NCI-H146 treated with DMSO at 0.1 percent for 48 hours (cell line): ENCODE measurements at regions not wholly inside any gene's neighbourhood (a gene's known extent, or its start where the extent isn't known, plus 50 kb on each side); places are given as distances from the start of the nearest gene placed in this dataset.

Experiments used
- DNase-seq: peaks from one replicate; lab custom pipeline; 2025; ENCODE audit not compliant: unreplicated experiment; lab: John Stamatoyannopoulos, UW

DNA sequence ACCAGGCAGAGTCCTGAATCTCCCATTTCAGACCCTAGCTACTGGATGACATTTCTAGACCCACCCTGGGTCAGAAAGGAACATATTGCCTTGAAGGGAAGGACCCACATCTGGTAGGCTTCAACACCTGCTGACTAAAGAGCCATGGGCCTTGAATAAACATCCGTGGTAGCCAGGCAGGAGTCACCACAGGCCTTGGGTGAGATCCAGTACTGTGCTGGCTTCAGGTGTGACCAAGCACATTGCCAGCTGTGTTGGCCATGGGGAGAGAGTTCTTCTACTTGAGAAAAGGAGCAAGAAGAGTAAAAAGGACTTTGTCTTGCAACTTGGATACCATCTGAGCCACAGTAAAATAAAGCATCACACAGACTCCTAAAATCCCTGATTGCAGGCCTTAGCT, 332.6 kb downstream of the SLC16A7 start:
- DNase-seq: no peak

DNA sequence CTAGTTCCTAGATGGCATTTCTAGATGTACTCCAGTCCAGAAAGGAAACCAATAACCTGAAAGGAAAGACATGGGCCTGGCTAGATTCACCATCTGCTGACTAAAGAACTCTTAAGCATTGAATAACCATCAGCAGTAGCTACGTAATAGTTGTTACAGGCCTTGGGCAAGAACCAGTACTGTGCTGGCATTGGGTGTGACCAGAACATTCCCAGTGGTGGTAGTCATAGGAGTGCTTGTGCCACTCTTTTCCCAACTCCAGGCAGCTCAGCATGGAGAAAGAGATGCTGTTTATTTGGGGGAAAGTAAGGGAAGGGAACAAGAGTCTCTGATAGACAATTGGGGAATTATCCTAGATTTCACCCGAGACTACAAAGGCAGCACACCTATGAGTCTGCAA, 333.3 kb downstream of the SLC16A7 start:
- no peak for DNase-seq

DNA sequence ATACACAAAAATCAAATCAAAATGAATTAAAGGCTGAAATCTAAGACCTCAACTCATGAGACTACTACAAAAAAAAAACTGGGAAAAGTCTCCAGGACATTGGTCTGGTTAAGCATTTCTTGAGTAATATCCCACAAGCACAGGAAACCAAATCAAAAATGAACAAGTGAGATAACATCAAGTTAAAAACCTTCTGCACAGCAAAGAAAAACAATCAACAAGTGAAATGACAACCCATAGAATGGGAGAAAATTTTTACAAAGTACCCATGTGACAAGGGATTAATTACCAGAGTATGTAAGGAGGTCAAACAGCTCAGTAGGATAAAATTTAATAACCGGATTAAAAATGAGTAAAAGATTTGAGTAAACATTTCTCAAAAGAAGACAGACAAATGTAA, 338.7 kb downstream of the SLC16A7 start:
- DNase-seq: no peak

GRCh38 chr12:59936534-59936933, 340.7 kb downstream of the SLC16A7 start:
- no peak for DNase-seq

DNA sequence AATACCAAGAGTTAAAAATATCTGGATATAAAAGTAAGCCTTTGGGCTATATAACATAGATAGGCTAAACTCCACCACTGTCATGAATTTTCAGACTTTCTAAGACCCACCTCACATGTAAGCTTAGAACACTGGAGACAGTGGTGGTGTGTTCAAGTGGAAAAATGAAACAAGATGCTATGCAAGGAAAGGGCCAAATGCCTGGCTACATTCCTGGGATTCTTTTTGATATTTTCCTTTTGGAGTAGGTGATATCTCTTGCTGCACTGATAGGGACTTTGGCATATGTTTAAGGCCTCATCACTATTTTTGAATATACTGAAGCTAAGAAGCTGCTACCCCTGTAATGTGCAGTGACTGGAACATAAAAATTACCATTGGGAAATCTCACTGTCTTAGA, 341.3 kb downstream of the SLC16A7 start:
- DNase-seq: no peak

DNA sequence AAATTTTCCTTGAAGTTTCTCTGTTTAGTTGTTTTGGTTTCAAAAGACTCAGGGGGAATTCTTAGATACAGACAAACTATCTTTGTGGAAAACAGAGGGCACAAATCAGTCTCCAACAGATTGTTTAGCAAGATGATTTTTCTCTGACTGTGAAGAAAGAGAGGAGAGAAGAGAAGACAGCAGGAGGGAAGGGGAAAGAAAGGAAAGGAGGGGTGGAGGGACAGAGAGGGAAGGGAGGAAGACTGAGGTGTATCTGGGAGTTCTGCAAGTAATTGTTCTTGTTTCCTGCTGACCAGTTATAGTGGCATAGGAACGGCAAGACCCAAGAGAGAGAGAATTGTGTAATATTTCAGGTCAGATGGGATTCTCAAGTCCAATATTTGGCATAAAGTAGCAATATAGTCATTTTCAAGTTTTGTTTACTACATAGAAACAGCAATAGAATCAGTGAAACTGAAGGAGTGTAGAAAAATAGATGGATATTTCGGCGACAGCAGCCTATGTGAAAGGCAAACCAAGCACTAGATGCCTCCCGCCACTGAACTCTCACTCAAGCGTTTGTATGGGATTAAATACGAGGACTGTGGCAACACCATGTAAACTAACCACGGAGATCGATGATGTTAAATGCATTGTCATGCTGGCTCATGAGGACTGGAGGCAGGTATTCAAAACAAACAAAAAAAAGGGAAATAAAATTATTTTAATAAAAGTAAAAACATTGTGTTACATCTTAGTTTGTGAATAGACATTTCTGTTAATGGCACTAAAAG, 342.5 kb downstream of the SLC16A7 start:
- DNase-seq: no peak

- no peak for DNase-seq
Observed at GRCh38 chr12:59940631-59941342, 345.0 kb downstream of the SLC16A7 start.

DNA sequence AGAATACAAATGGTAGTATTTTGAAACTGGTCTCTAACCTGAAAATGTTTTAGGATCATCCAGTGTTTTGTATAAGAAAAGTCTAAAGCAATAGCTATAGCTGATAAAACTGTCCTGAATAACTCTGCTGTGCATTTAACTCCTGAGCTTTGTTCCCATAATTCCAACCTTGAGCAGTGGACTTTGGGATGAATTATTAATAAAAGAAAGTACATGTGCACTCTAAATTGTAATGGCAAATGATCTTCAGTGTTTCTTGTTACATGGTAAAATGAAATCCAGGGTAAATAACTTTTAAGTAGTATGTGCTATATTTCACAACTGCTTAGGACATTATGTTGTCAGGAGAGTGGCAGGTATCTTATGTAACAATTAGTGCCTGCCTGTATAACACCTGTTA, 345.6 kb downstream of the SLC16A7 start:
- no peak for DNase-seq

DNA sequence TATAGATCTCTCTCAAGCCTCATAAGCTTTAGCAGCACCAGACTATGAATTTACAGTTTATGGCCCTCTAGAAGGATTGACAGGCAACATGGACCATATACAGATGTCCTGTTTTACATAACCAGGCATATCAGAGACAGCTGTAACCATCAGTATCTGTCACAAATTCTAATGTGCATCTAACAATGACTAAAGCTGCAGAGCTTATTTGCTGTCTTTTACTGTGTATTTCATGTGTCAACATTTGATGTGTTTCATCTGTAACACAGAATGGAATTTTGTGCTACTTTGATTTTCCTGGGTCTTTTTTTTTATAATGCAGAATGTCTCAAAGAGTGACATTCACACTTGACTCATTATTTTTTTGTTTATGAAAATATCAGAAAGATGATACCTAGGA, 348.3 kb downstream of the SLC16A7 start:
- DNase-seq: no peak

GRCh38 chr12:59946635-59947034, 350.8 kb downstream of the SLC16A7 start:
- DNase-seq: no peak

DNA sequence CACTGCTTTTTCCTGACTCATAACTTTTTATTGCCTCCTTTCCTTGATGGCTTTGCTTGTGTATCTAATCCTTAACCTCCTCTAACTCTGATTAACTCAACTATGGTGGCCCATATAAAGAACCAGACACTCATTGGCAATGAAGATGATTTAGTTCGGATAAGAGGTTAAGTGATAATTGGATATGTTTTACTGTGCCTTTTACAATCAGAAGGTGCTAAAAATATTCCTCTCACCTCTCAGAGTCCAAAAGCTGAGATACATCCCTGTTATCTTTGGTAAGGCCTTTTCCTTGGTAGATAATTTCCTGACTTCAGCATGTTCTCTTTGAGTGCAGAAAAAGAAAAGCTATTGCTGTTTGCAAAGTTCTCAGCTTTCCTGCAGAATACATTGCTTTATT, 367.7 kb downstream of the SLC16A7 start:
- DNase-seq: no peak

DNA sequence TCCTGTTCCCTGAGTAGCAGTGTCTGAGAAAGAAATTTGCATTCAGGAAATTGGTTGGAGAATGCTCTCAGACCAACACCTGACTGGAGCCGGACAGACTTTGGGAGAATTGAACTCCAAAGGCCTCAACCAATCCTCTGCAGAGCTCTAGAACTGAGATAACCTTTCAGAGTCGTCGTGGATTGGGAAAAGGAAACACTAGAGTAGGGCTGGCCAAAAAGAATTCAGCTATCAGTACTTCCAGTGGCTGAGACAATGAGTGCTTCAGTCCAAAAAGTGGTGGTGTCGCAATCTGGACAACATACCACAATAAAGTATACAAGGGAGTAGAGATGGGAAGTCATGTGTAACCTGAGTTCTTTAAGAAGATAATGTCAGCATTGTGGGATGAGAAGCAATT, 377.1 kb downstream of the SLC16A7 start:
- no peak for DNase-seq

DNA sequence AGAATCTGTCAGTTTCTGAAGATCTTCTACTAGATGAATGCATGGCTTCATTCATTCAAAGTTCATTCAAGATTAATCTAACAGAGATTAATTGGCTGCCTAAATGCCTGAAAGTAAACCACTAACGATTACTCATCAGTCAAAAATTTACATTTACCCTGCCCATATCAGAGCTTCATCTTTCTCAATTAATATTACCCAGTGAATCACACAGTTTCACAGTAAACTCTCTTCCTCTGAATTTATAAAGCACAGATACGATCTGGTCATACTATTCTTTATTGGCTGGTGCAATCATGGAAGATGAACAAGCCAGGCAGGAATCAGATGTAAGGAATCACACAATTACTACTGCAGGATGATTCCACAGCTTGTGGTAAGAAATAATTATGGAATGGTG, 377.7 kb downstream of the SLC16A7 start:
- no peak for DNase-seq

DNA sequence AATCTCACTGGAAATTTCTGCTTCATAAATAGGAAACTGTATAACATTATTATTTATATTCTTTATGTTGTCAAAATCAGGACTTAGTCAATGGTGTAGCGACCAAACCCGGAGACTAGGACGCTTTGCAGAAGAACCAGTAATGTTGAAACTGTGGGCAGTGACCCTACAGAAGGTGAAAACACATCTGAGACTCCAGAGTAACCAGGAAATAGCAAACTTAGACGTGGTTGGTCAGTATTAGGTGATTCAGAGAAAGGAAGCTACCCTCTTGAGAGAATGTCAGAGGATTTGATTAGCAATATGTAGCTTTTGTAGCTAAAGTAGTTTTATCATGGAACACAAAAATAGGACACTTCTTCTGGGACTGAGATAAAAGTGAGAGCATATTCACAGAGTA, 381.9 kb downstream of the SLC16A7 start:
- DNase-seq: no peak

DNA sequence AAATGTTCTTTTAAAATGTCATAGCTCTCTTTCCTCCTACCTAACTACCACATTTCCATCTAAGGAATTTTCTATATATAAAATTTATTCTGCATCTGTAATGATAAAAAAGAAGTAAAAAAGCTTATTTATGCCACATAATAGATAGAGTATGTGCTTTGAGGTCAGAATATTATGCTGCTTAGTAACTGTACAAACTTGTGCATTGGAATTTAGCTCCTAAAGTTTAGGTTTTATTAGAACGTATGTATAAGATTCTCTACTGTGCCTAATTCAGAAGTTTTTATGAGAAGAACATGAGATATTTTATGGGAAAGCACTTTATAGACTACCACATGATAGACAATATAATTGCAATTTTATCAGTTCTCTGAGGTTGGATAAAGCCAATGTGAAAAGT, 384.6 kb downstream of the SLC16A7 start:
- DNase-seq: no peak

GRCh38 chr12:59999291-59999690, 403.5 kb downstream of the SLC16A7 start:
- DNase-seq: no peak

DNA sequence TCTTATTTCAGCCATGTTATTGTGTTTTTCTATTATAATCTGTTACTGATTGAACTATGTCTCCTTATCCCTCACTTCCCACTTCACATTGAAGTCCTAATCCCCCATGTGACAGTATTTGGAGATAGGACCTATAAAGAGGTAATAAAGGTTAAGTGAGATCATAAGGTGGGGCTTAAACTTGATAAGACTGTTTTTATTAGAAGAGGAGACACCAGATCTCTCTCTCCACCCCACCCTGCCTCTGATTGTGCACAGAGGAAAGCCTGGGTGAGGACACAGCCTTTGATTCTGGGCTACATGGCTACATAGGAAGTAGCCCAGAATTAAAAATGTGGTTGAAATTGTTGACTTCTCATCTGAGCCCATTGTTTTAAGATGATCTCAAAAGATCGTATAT, 414.7 kb downstream of the SLC16A7 start:
- DNase-seq: no peak

GRCh38 chr12:60012659-60013058, 416.8 kb downstream of the SLC16A7 start:
- no peak for DNase-seq

GRCh38 chr12:60014436-60014835, 418.6 kb downstream of the SLC16A7 start:
- DNase-seq: no peak

GRCh38 chr12:60020068-60020467, 424.2 kb downstream of the SLC16A7 start:
- no peak for DNase-seq

DNA sequence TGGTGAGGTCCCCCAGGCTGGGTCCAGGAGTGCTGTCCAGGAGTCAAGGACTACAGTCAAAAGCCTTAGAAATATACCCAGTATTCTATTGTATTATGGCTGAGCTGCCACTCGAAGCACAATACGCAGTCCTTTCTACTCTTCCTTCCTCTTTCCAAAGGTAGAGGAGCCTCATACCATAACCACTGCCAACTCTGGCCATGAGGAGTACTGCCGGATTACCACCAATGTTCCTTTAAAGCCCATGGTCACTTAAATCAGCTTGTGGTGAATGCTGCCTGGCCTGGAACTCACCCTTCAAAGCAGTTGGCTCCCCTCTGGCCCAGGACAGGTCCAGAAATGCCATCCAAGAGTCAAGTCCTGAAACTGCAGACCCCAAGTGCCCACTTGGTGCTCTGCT, 425.4 kb downstream of the SLC16A7 start:
- no peak for DNase-seq

GRCh38 chr12:60027266-60027665, 431.4 kb downstream of the SLC16A7 start:
- no peak for DNase-seq

GRCh38 chr12:60034147-60034546, 438.3 kb downstream of the SLC16A7 start:
- no peak for DNase-seq
